ENCODE measurements at regions not wholly inside any gene's neighbourhood (a gene's known extent, or its start where the extent isn't known, plus 50 kb on each side); places are given as distances from the start of the nearest gene placed in this dataset.

- Histone ChIP-seq H4K91ac (ENCODE audit: low read length) (no peak overlapping the region), H2AFZ (ENCODE audit: low read depth, low read length) (no peak overlapping the region), H3K9me3 (ENCODE audit: control insufficient read depth, low read length) (no peaks in the 10 kb centered on the region), H3K4me2 (ENCODE audit: low read length, poor library complexity, severe bottlenecking) (no peak overlapping the region), H2AK5ac (ENCODE audit: low read length, severe bottlenecking) (no peak overlapping the region), H3K27ac (ENCODE audit: low read length, poor library complexity, severe bottlenecking) (no peak overlapping the region), H4K8ac (ENCODE audit: low read length) (no peak overlapping the region), H3K27me3 (ENCODE audit: control insufficient read depth in 1 of 2, insufficient read depth in 1 of 2, low read length in 2 of 2) (no peaks in the 10 kb centered on the region), H3K9ac (ENCODE audit: low read length) (no peak overlapping the region), H2BK5ac (ENCODE audit: low read depth, low read length, poor library complexity, severe bottlenecking) (no peak overlapping the region), H3K23ac (ENCODE audit: low read length in 2 of 2) (no peak overlapping the region), H3K79me1 (replicated peaks; ENCODE audit: low read length, poor library complexity, severe bottlenecking) (no peaks in the 10 kb centered on the region), H2BK15ac (ENCODE audit: low read depth, poor library complexity, severe bottlenecking) (no peak overlapping the region), H2BK120ac (ENCODE audit: low read depth, low read length) (no peak overlapping the region), H3K14ac (ENCODE audit: low read length in 2 of 2) (no peak overlapping the region), H3K18ac (ENCODE audit: low read depth in 1 of 2, low read length in 2 of 2) (no peak overlapping the region), H3K4ac (ENCODE audit: low read depth in 1 of 2, low read length in 2 of 2) (no peak overlapping the region), H2BK12ac (ENCODE audit: low read length in 2 of 2) (no peak overlapping the region), H3K36me3 (ENCODE audit: control insufficient read depth in 1 of 2, insufficient read depth in 2 of 2, low read depth in 1 of 2, low read length in 2 of 2) (no peaks in the 10 kb centered on the region), H3K4me1 (ENCODE audit: control insufficient read depth, insufficient read depth, low read depth, low read length) (no peaks in the 10 kb centered on the region), H3K4me3 (ENCODE audit: insufficient read depth in 1 of 2, low read depth in 1 of 2, low read length in 2 of 2) (no peak overlapping the region)
- 61% methylated on average over 6 of the region's 6 CpGs for WGBS
- no peak for DNase-seq
Measured at GRCh38 chr4:167745024-167745687, 347.2 kb upstream of the ANXA10 start.

DNA sequence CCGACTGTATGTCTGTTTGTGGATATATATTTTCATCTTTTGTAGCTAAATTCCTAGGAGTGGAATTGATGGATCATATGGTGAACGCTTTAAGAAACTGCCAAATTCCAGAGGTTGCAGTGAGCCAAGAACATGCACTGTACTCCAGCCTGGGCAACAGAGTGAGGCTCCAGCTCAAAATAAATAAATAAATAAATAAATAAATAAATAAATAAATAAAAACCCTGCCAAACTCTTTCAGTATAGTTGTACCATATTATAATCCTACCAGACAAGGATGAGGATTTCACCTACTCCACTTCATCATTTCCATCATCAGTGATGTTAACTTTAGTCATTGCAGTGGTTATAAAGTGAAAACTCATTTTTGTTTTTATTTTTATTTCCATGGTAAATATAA is 325.1 kb upstream of the ANXA10 start:
- Histone ChIP-seq H3K79me1 (replicated peaks; ENCODE audit: low read length, poor library complexity, severe bottlenecking) (no peaks in the 10 kb centered on the region), H2BK120ac (ENCODE audit: low read depth, low read length) (no peak overlapping the region), H3K4me1 (ENCODE audit: control insufficient read depth, insufficient read depth, low read depth, low read length) (no peaks in the 10 kb centered on the region), H2BK5ac (ENCODE audit: low read depth, low read length, poor library complexity, severe bottlenecking) (no peak overlapping the region), H3K14ac (ENCODE audit: low read length in 2 of 2) (no peak overlapping the region), H3K18ac (ENCODE audit: low read depth in 1 of 2, low read length in 2 of 2) (no peak overlapping the region), H4K8ac (ENCODE audit: low read length) (no peak overlapping the region), H2BK12ac (ENCODE audit: low read length in 2 of 2) (no peak overlapping the region), H3K27me3 (ENCODE audit: control insufficient read depth in 1 of 2, insufficient read depth in 1 of 2, low read length in 2 of 2) (no peaks in the 10 kb centered on the region), H3K4me2 (ENCODE audit: low read length, poor library complexity, severe bottlenecking) (no peak overlapping the region), H2BK15ac (ENCODE audit: low read depth, poor library complexity, severe bottlenecking) (no peak overlapping the region), H3K27ac (ENCODE audit: low read length, poor library complexity, severe bottlenecking) (no peak overlapping the region), H3K23ac (ENCODE audit: low read length in 2 of 2) (no peak overlapping the region), H3K4ac (ENCODE audit: low read depth in 1 of 2, low read length in 2 of 2) (no peak overlapping the region), H3K9ac (ENCODE audit: low read length) (no peak overlapping the region), H2AK5ac (ENCODE audit: low read length, severe bottlenecking) (no peak overlapping the region), H3K9me3 (ENCODE audit: control insufficient read depth, low read length) (peaks cover 26% of the 10 kb centered on the region), H4K91ac (ENCODE audit: low read length) (no peak overlapping the region), H2AFZ (ENCODE audit: low read depth, low read length) (no peak overlapping the region), H3K36me3 (ENCODE audit: control insufficient read depth in 1 of 2, insufficient read depth in 2 of 2, low read depth in 1 of 2, low read length in 2 of 2) (no peaks in the 10 kb centered on the region), H3K4me3 (ENCODE audit: insufficient read depth in 1 of 2, low read depth in 1 of 2, low read length in 2 of 2) (no peak overlapping the region)
- 92% methylated on average over 2 of the region's 2 CpGs for WGBS
- DNase-seq: no peak

GRCh38 chr4:167774646-167775045 is 317.7 kb upstream of the ANXA10 start:
- Histone ChIP-seq H2BK5ac (ENCODE audit: low read depth, low read length, poor library complexity, severe bottlenecking) (no peak overlapping the region), H3K4me3 (ENCODE audit: insufficient read depth in 1 of 2, low read depth in 1 of 2, low read length in 2 of 2) (no peak overlapping the region), H3K14ac (ENCODE audit: low read length in 2 of 2) (no peak overlapping the region), H2BK15ac (ENCODE audit: low read depth, poor library complexity, severe bottlenecking) (no peak overlapping the region), H4K8ac (ENCODE audit: low read length) (no peak overlapping the region), H2AFZ (ENCODE audit: low read depth, low read length) (no peak overlapping the region), H3K4me2 (ENCODE audit: low read length, poor library complexity, severe bottlenecking) (no peak overlapping the region), H3K9me3 (ENCODE audit: control insufficient read depth, low read length) (peaks cover 8% of the 10 kb centered on the region), H3K27ac (ENCODE audit: low read length, poor library complexity, severe bottlenecking) (no peak overlapping the region), H2BK120ac (ENCODE audit: low read depth, low read length) (no peak overlapping the region), H2AK5ac (ENCODE audit: low read length, severe bottlenecking) (no peak overlapping the region), H3K4ac (ENCODE audit: low read depth in 1 of 2, low read length in 2 of 2) (no peak overlapping the region), H3K23ac (ENCODE audit: low read length in 2 of 2) (no peak overlapping the region), H4K91ac (ENCODE audit: low read length) (no peak overlapping the region), H3K36me3 (ENCODE audit: control insufficient read depth in 1 of 2, insufficient read depth in 2 of 2, low read depth in 1 of 2, low read length in 2 of 2) (no peaks in the 10 kb centered on the region), H3K27me3 (ENCODE audit: control insufficient read depth in 1 of 2, insufficient read depth in 1 of 2, low read length in 2 of 2) (no peaks in the 10 kb centered on the region), H3K4me1 (ENCODE audit: control insufficient read depth, insufficient read depth, low read depth, low read length) (no peaks in the 10 kb centered on the region), H3K79me1 (replicated peaks; ENCODE audit: low read length, poor library complexity, severe bottlenecking) (no peaks in the 10 kb centered on the region), H3K9ac (ENCODE audit: low read length) (no peak overlapping the region), H3K18ac (ENCODE audit: low read depth in 1 of 2, low read length in 2 of 2) (no peak overlapping the region), H2BK12ac (ENCODE audit: low read length in 2 of 2) (no peak overlapping the region)
- DNase-seq: no peak

DNA sequence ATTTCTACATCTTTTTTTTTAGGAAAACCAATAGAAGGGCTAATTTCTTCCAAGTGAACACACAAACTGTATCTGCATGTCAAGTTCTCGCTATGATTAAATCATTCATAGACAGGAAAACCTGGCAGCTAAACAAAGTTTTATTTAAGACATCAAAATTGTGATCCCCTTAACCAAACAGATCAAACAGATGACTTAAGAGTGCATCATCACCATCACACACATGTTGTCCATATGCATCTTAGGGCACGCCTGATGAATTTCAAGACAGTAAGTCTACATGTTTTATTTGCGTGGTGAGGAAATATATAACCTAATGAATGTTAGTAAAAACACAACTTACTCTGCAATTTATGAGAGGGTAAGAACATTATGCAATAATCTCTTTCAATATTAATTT is 317.0 kb upstream of the ANXA10 start:
- Histone ChIP-seq H3K18ac (ENCODE audit: low read depth in 1 of 2, low read length in 2 of 2) (no peak overlapping the region), H3K27me3 (ENCODE audit: control insufficient read depth in 1 of 2, insufficient read depth in 1 of 2, low read length in 2 of 2) (no peaks in the 10 kb centered on the region), H4K91ac (ENCODE audit: low read length) (no peak overlapping the region), H3K4me2 (ENCODE audit: low read length, poor library complexity, severe bottlenecking) (no peak overlapping the region), H2BK5ac (ENCODE audit: low read depth, low read length, poor library complexity, severe bottlenecking) (no peak overlapping the region), H2BK15ac (ENCODE audit: low read depth, poor library complexity, severe bottlenecking) (no peak overlapping the region), H3K36me3 (ENCODE audit: control insufficient read depth in 1 of 2, insufficient read depth in 2 of 2, low read depth in 1 of 2, low read length in 2 of 2) (no peaks in the 10 kb centered on the region), H3K4me1 (ENCODE audit: control insufficient read depth, insufficient read depth, low read depth, low read length) (no peaks in the 10 kb centered on the region), H3K23ac (ENCODE audit: low read length in 2 of 2) (no peak overlapping the region), H2BK12ac (ENCODE audit: low read length in 2 of 2) (no peak overlapping the region), H3K14ac (ENCODE audit: low read length in 2 of 2) (no peak overlapping the region), H3K79me1 (replicated peaks; ENCODE audit: low read length, poor library complexity, severe bottlenecking) (no peaks in the 10 kb centered on the region), H3K4ac (ENCODE audit: low read depth in 1 of 2, low read length in 2 of 2) (no peak overlapping the region), H3K9me3 (ENCODE audit: control insufficient read depth, low read length) (peaks cover 5% of the 10 kb centered on the region), H2AK5ac (ENCODE audit: low read length, severe bottlenecking) (no peak overlapping the region), H2BK120ac (ENCODE audit: low read depth, low read length) (no peak overlapping the region), H4K8ac (ENCODE audit: low read length) (no peak overlapping the region), H2AFZ (ENCODE audit: low read depth, low read length) (no peak overlapping the region), H3K9ac (ENCODE audit: low read length) (no peak overlapping the region), H3K4me3 (ENCODE audit: insufficient read depth in 1 of 2, low read depth in 1 of 2, low read length in 2 of 2) (no peak overlapping the region), H3K27ac (ENCODE audit: low read length, poor library complexity, severe bottlenecking) (no peak overlapping the region)
- DNase-seq: no peak
- WGBS: 89% methylated on average over 1 of the region's 3 CpGs
